Ishikawa (cell line): ENCODE measurements at regions not wholly inside any gene's neighbourhood (a gene's known extent, or its start where the extent isn't known, plus 50 kb on each side); places are given as distances from the start of the nearest gene placed in this dataset.

Experiments
- CEBPB ChIP-seq: IDR thresholded peaks from 2 replicates; pipeline ENCODE4 v1.6.1; 2012
- EGR1 ChIP-seq: IDR thresholded peaks from 2 replicates; pipeline ENCODE4 v1.6.1; 2012
- EP300 ChIP-seq: IDR thresholded peaks from 2 replicates; pipeline ENCODE4 v1.6.1; 2012; ENCODE audit warnings: borderline replicate concordance
- FOXM1 ChIP-seq: IDR thresholded peaks from 2 replicates; pipeline ENCODE4 v1.6.1; 2012; ENCODE audit warnings: low read depth, borderline replicate concordance
- MAX ChIP-seq: IDR thresholded peaks from 2 replicates; pipeline ENCODE4 v1.6.1; 2012
- NFIC ChIP-seq: IDR thresholded peaks from 2 replicates; pipeline ENCODE4 v1.6.1; 2012
- TAF1 ChIP-seq: IDR thresholded peaks from 2 replicates; pipeline ENCODE4 v1.6.1; 2012; ENCODE audit warnings: low read depth, mild to moderate bottlenecking
- TCF12 ChIP-seq: IDR thresholded peaks from 2 replicates; pipeline ENCODE4 v1.6.1; 2012; ENCODE audit warnings: low read depth
- YY1 ChIP-seq: IDR thresholded peaks from 2 replicates; pipeline ENCODE4 v1.6.1; 2012; ENCODE audit warnings: low read depth

DNA sequence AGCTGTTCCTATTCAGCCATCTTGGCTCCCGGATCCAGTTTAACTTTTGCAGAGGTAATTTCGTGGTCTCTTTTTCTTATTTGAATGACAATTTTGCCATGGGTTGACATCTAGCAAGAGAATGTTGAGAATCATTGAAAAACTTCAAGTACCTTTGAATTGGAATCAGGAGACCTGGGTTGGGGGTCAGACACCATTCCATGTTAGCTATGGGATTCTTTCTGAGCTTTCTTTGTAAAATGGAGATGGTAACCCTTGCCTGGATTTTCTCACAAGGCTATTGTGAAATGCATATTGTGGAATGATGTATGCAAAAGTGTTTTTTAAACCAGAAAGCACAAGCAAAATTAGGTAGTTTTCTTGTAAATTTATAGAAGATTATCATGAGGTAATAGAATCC is 79.1 kb upstream of the HAND2 start:
- no peak for TF ChIP-seq MAX
- no peak for TF ChIP-seq EP300
- no peak for TF ChIP-seq CEBPB
- TF ChIP-seq NFIC = no peak
- TF ChIP-seq FOXM1 = no peak
- no peak for TF ChIP-seq TCF12
- no peak for TF ChIP-seq TAF1
- TF ChIP-seq YY1 = no peak
- no peak for TF ChIP-seq EGR1
